HEK293 (cell line): ENCODE measurements at regions not wholly inside any gene's neighbourhood (a gene's known extent, or its start where the extent isn't known, plus 50 kb on each side); places are given as distances from the start of the nearest gene placed in this dataset.
"Not testable (repeated sequence)": the region's sequence is repeated elsewhere in the genome, so short reads cannot be mapped to it uniquely, and the experiment has no call there.

Experiments used
- CTCF ChIP-seq: fragments of 450-650 bp; formaldehyde crosslinking; IDR thresholded peaks from 2 replicates; pipeline ENCODE4 v1.5.1; 2016; ENCODE audit warnings: missing biosample characterization, missing genetic modification characterization
- HOXA7 ChIP-seq: sonication (generic); formaldehyde crosslinking; IDR thresholded peaks from 2 replicates; pipeline ENCODE4 v1.8.1; 2022; ENCODE audit warnings: missing genetic modification reagents, borderline replicate concordance
- OSR2 ChIP-seq: fragments of 450-650 bp; formaldehyde crosslinking; IDR thresholded peaks from 2 replicates; pipeline ENCODE4 v1.5.1; 2016; ENCODE audit warnings: missing biosample characterization, missing genetic modification characterization
- YY1 ChIP-seq: fragments of 450-650 bp; formaldehyde crosslinking; IDR thresholded peaks from 2 replicates; pipeline ENCODE4 v1.5.1; 2018; ENCODE audit warnings: missing biosample characterization, missing genetic modification characterization
- ZBTB21 ChIP-seq: fragments of 450-650 bp; formaldehyde crosslinking; IDR thresholded peaks from 2 replicates; pipeline ENCODE4 v1.5.1; 2017; ENCODE audit warnings: missing biosample characterization, missing genetic modification characterization
- ZNF248 ChIP-seq: fragments of 450-650 bp; formaldehyde crosslinking; IDR thresholded peaks from 2 replicates; pipeline ENCODE4 v1.5.1; 2017; ENCODE audit warnings: missing biosample characterization, missing genetic modification characterization
- ZNF311 ChIP-seq: fragments of 450-650 bp; formaldehyde crosslinking; IDR thresholded peaks from 2 replicates; pipeline ENCODE4 v1.5.1; 2017; ENCODE audit warnings: missing biosample characterization, missing genetic modification characterization, borderline replicate concordance

- TF ChIP-seq CTCF; HOXA7; YY1 (tag by site-specific recombination); OSR2 (tag by site-specific recombination); ZNF311 (tag by site-specific recombination); ZBTB21 (tag by site-specific recombination); ZNF248 (tag by site-specific recombination): not testable (repeated sequence)
Observed at GRCh38 chr1:206288453-206288852, 85.1 kb downstream of the SRGAP2 start.
